Sigmoid colon (tissue), 6 donors: ENCODE measurements at regions not wholly inside any gene's neighbourhood (a gene's known extent, or its start where the extent isn't known, plus 50 kb on each side); places are given as distances from the start of the nearest gene placed in this dataset.

Source experiments
- DNase-seq: peaks from one replicate; pipeline ENCODE4 v3.0.0-alpha.2; 2019
- H3K27ac ChIP-seq, 4 donors: fragments of 200-600 bp; sonication (generic); one replicate each; pipeline ENCODE4 v1.5.1; 2016 to 2019; ENCODE audit warnings: mild to moderate bottlenecking in 1 of 4
- H3K27me3 ChIP-seq, 3 donors: fragments of 200-600 bp; sonication (generic); one replicate each; pipeline ENCODE4 v1.5.1; 2019; ENCODE audit warnings: mild to moderate bottlenecking in 1 of 3
- H3K36me3 ChIP-seq, 4 donors: fragments of 200-600 bp; sonication (generic); one replicate each; pipeline ENCODE4 v1.5.1; 2016 to 2019
- H3K4me1 ChIP-seq, 4 donors: fragments of 200-600 bp; sonication (generic); one replicate each; pipeline ENCODE4 v1.5.1; 2017 to 2019
- H3K4me3 ChIP-seq, 4 donors: fragments of 200-600 bp; sonication (generic); one replicate each; pipeline ENCODE4 v1.5.1; 2017 to 2019; ENCODE audit warnings: mild to moderate bottlenecking in 2 of 4, moderate library complexity in 1 of 4
- H3K9me3 ChIP-seq, 4 donors: fragments of 200-600 bp in 3 of 4; sonication (generic) in 3 of 4; one replicate each; pipeline versions ENCODE4 v1.5.1 to v1.6.1; 2013 to 2019
- EP300 ChIP-seq, 4 donors: sonication (generic); formaldehyde crosslinking; IDR thresholded peaks; one replicate each; pipeline ENCODE4 v1.6.1; 2017; ENCODE audit warnings: antibody characterized with exemption in 4 of 4
- POLR2A ChIP-seq, 2 donors: fragments of 450-650 bp; IDR thresholded peaks; one replicate each; pipeline ENCODE4 v1.6.1; 2016; ENCODE audit warnings: antibody characterized with exemption in 2 of 2, mild to moderate bottlenecking in 2 of 2, moderate library complexity in 2 of 2
- POLR2AphosphoS5 ChIP-seq, 4 donors: sonication (generic); formaldehyde crosslinking; IDR thresholded peaks; one replicate each; pipeline ENCODE4 v1.6.1; 2017; ENCODE audit warnings: antibody characterized with exemption in 4 of 4
- WGBS, 2 donors: extraction: QIAGEN DNeasy Blood & Tissue Kit; methylation state at CpG; one replicate each; pipeline ENCODE4 v1.1.7; 2013; 5-methylcytosine and 5-hydroxymethylcytosine counted together
- intact Hi-C: fragments of 100-400 bp; cut with DNase I; formaldehyde crosslinking; loops from one replicate; pipeline ENCODE4 v1.15.1; 2023
- TF ChIP-seq, protein P1 (sequence below), 4 experiments: fragments of 450-650 bp in 3 of 4; fragments of 200-600 bp in 1 of 4; IDR thresholded peaks; one replicate each; pipeline ENCODE4 v1.5.1; 2016 to 2019; ENCODE audit warnings: antibody characterized with exemption in 4 of 4, mild to moderate bottlenecking in 3 of 4, moderate library complexity in 2 of 4
- donor health status: healthy with polysubstance abuse.
- donor health status: healthy.

DNA sequence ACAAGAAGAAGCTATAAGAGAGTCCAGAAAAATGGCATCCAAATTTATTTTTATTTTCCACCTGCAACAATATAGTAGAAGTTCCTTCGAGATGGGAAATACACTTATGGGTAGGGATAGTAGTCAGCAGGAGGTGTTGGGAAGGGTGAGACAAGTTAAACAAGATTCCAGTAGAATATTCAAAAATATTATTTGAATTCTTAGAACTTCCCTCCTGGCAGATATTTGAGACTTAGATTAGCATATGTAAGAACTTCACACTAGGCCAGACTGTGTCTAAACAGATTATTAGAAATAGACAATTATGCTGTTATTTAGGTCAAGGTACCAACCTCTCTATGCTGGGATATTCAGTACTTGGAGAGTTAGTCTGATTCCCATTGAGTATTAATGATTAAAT is 108.7 kb downstream of the PLK2 start:
- H3K27ac ChIP-seq: no peak overlapping the region
- no peaks in the 10 kb centered on the region for H3K36me3 ChIP-seq
- no peak for DNase-seq
- no peaks in the 10 kb centered on the region for H3K4me1 ChIP-seq
- no peak overlapping the region for H3K4me3 ChIP-seq
- H3K9me3 ChIP-seq: no peaks in the 10 kb centered on the region
- TF ChIP-seq, protein P1, sequence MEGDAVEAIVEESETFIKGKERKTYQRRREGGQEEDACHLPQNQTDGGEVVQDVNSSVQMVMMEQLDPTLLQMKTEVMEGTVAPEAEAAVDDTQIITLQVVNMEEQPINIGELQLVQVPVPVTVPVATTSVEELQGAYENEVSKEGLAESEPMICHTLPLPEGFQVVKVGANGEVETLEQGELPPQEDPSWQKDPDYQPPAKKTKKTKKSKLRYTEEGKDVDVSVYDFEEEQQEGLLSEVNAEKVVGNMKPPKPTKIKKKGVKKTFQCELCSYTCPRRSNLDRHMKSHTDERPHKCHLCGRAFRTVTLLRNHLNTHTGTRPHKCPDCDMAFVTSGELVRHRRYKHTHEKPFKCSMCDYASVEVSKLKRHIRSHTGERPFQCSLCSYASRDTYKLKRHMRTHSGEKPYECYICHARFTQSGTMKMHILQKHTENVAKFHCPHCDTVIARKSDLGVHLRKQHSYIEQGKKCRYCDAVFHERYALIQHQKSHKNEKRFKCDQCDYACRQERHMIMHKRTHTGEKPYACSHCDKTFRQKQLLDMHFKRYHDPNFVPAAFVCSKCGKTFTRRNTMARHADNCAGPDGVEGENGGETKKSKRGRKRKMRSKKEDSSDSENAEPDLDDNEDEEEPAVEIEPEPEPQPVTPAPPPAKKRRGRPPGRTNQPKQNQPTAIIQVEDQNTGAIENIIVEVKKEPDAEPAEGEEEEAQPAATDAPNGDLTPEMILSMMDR (IDR thresholded peaks at IDR 0.05): no peak
- TF ChIP-seq EP300 (IDR thresholded peaks at IDR 0.05) (no peak), POLR2AphosphoS5 (IDR thresholded peaks at IDR 0.05) (no peak), POLR2A (IDR thresholded peaks at IDR 0.05) (no peak)
- 0 to 52% methylated on average over 1 of the region's 1 CpG for WGBS, 2 donors
- intact Hi-C loops: no loop called here
- H3K27me3 ChIP-seq: no peaks in the 10 kb centered on the region

DNA sequence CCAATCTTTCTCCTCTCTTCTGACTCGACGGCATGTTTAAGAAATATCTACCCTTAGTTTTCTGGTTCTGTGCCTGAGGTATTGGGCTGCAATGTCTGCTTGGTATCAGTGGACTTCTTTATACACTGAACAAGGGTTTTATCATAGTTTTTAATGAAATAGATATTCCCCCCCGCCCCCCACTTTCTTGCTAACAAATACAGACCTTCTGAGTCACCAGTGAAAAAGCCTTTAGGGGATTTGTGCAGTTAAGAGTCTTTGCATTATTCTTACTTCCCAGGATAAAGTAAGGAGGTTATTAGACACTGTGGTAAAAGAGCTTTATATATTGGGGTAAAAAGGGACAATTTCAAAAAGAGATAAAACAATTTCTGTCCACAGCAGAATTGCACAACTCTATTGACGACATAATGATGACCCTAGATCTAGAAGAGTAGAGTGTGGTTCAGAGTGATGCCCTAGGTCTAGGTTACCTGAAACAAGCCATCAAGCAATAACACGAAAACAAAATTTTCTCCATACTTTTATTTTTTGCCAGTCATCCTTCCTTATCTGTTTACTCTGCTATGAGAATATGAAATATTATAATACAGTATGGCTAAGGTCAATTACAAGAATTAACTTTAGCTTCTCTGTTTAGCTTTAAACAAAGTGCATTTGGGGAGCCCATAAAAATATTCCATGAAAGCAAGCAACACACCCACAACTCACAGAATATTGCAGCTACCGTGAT is 110.7 kb downstream of the PLK2 start:
- H3K4me1 ChIP-seq: no peaks in the 10 kb centered on the region
- no peak overlapping the region for H3K4me3 ChIP-seq
- intact Hi-C loops: no loop called here
- H3K36me3 ChIP-seq: no peaks in the 10 kb centered on the region
- DNase-seq: no peak
- WGBS, 2 donors: 84 to 90% methylated on average over 6 of the region's 6 CpGs
- no peaks in the 10 kb centered on the region for H3K27me3 ChIP-seq
- no peak for TF ChIP-seq EP300 (IDR thresholded peaks at IDR 0.05)
- no peak for TF ChIP-seq POLR2AphosphoS5 (IDR thresholded peaks at IDR 0.05)
- TF ChIP-seq POLR2A (IDR thresholded peaks at IDR 0.05): no peak
- TF ChIP-seq, protein P1 (IDR thresholded peaks at IDR 0.05): no peak
- no peak overlapping the region for H3K27ac ChIP-seq
- no peaks in the 10 kb centered on the region for H3K9me3 ChIP-seq

DNA sequence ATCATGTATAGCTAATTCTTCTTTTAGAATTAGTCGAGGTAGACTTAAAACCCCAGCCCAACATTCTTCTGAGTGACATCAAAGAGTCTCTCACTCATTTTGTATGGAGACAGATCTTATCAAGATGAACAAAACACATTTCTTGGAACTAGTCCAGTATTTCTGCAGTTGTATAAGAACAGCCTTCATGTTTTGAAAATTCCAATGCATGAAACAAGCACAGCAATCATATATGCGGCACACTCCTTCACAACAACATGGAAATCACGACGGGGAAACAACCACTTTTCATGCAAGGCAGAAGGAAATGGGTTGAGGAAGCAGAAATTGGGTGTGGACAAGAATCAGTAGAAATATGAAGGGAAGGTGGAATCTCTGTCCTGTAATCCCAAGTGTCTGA is 113.8 kb downstream of the PLK2 start:
- Histone ChIP-seq H3K9me3 (no peaks in the 10 kb centered on the region), H3K4me1 (no peaks in the 10 kb centered on the region), H3K4me3 (no peak overlapping the region), H3K27ac (no peak overlapping the region), H3K27me3 (no peaks in the 10 kb centered on the region), H3K36me3 (no peaks in the 10 kb centered on the region)
- TF ChIP-seq POLR2A (IDR thresholded peaks at IDR 0.05) (no peak), POLR2AphosphoS5 (IDR thresholded peaks at IDR 0.05) (no peak), EP300 (IDR thresholded peaks at IDR 0.05) (no peak)
- TF ChIP-seq, protein P1 (IDR thresholded peaks at IDR 0.05): no peak
- DNase-seq: no peak
- intact Hi-C loops: no loop called here
- 83 to 86% methylated on average over 4 of the region's 4 CpGs for WGBS, 2 donors

DNA sequence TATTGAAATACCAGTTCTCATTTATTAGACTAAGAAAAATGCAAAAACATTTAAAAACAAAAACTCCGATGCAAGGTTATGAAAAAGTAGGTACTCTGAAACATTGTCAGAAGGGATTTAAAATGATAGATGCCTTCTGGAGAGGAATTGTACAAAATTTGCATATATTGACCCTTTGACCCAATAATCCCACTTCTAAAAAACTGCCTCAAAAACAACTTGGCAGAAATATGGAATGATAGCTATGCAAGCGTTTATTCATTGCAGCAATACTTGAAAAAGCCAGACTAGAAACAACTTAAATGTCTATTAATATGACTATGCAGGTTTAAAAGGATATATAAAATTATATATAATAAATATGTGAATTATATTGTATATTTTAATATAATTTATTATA is 118.4 kb downstream of the PLK2 start:
- 78 to 85% methylated on average over 2 of the region's 2 CpGs for WGBS, 2 donors
- DNase-seq: no peak
- H3K4me1 ChIP-seq: no peaks in the 10 kb centered on the region
- intact Hi-C loops: no loop called here
- no peaks in the 10 kb centered on the region for H3K36me3 ChIP-seq
- H3K9me3 ChIP-seq: no peaks in the 10 kb centered on the region
- no peaks in the 10 kb centered on the region for H3K27me3 ChIP-seq
- H3K27ac ChIP-seq: no peak overlapping the region
- no peak overlapping the region for H3K4me3 ChIP-seq
- TF ChIP-seq, protein P1 (IDR thresholded peaks at IDR 0.05): no peak
- TF ChIP-seq POLR2A (IDR thresholded peaks at IDR 0.05) (no peak), EP300 (IDR thresholded peaks at IDR 0.05) (no peak), POLR2AphosphoS5 (IDR thresholded peaks at IDR 0.05) (no peak)

DNA sequence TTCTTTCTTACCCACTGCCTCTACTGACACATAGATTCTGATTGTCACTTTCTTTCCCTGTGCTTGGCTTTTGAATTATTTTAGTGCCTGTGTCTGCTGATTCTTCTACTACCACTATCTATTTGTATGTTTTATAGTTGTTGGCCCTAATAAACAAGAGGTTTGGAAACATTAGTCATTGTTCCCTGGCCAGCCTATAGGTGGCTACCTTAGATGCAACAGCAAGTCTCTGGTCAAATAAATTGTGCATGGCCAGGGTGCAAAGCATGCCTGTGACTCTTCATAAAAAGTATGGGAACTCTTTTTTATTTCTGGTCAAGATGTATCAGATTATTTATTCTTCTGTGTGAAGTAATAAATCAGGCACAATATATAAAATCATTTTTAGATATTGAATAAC is 124.4 kb downstream of the PLK2 start:
- no peaks in the 10 kb centered on the region for H3K4me1 ChIP-seq
- H3K36me3 ChIP-seq: no peaks in the 10 kb centered on the region
- peaks cover 0 to 2% (median 0%) of the 10 kb centered on the region in 4 donors for H3K9me3 ChIP-seq
- H3K27me3 ChIP-seq: no peaks in the 10 kb centered on the region
- H3K4me3 ChIP-seq: no peak overlapping the region
- DNase-seq: no peak
- TF ChIP-seq, protein P1 (IDR thresholded peaks at IDR 0.05): no peak
- no peak overlapping the region for H3K27ac ChIP-seq
- intact Hi-C loops: no loop called here
